K562 (cell line): ENCODE measurements at regions not wholly inside any gene's neighbourhood (a gene's known extent, or its start where the extent isn't known, plus 50 kb on each side); places are given as distances from the start of the nearest gene placed in this dataset.
A peak's percentile ranks its signal among the peaks of the same experiment; 100 is the strongest.

ENCODE experiments used
- ATAC-seq: fragments of 200-7000 bp; cut with Tn5 transposase; 3 replicates; pipeline ENCODE4 v1.9.1; 2020; ENCODE audit warnings: moderate library complexity
- BruUV-seq: library from RNA; stranded (reverse); fragments of 400-500 nt; replicated peaks from 2 replicates; lab custom pipeline; 2021; lab: Mats Ljungman, UMichigan
- CTCF ChIA-PET: fragments of 300-600 bp; formaldehyde crosslinking; extraction: SDS; loops from one replicate; lab custom pipeline; 2021; ENCODE audit warnings: low intra/inter-chr PET ratio; lab: Yijun Ruan, JAX
- POLR2A ChIA-PET: fragments of 300-600, 350-650 bp; sonication (Branson Sonifier 250); formaldehyde crosslinking; extraction: SDS; loops from one replicate; lab custom pipeline; 2021; ENCODE audit warnings: antibody characterized with exemption, inconsistent platforms; lab: Yijun Ruan, JAX
- DNase-seq, 4 experiments: peaks; one replicate each; pipeline versions ENCODE4 v3.0.0 to v3.0.0-alpha.2; 2011 to 2018; ENCODE audit warnings: low spot score in 3 of 4, mixed read lengths in 3 of 4; ENCODE audit errors: extremely low read depth in 1 of 4
- FAIRE-seq: peaks from 2 replicates; lab custom pipeline; 2011; peaks lifted over from hg19 to GRCh38; lab: Jason Lieb, UNC
- H2AFZ ChIP-seq: 2 replicates; pipeline ENCODE4 v1.6.0; 2011; ENCODE audit warnings: low read depth, low read length, control low read depth, inconsistent platforms
- H3K27ac ChIP-seq: fragments of 200-600 bp; 3 replicates; pipeline ENCODE4 v1.8.0; 2011; ENCODE audit warnings: low read depth, mild to moderate bottlenecking, control low read depth, inconsistent platforms, low read length, moderate library complexity, mixed read lengths; ENCODE audit errors: extremely low read depth
- H3K27me3 ChIP-seq, 2 experiments: fragments of 300-600 bp in 1 of 2; 2 replicates in 1 of 2; 3 replicates in 1 of 2; pipeline versions ENCODE4 v1.6.0 to v1.8.0; 2011; ENCODE audit warnings: inconsistent platforms in 2 of 2, low read length in 2 of 2, mild to moderate bottlenecking in 1 of 2, mixed read lengths in 1 of 2, moderate library complexity in 1 of 2; ENCODE audit not compliant: control insufficient read depth in 2 of 2, insufficient read depth in 2 of 2
- H3K36me3 ChIP-seq: fragments of 300-600 bp; 3 replicates; pipeline ENCODE4 v1.8.0; 2011; ENCODE audit warnings: mild to moderate bottlenecking, low read length, inconsistent platforms; ENCODE audit not compliant: control insufficient read depth, insufficient read depth
- H3K4me1 ChIP-seq, 2 experiments: fragments of 200-600 bp in 1 of 2; replicated peaks in 1 of 2; 2 replicates in 1 of 2; 3 replicates in 1 of 2; pipeline versions ENCODE4 v1.5.1 to v1.8.0; 2011; ENCODE audit warnings: inconsistent platforms in 2 of 2, low read length in 2 of 2, mild to moderate bottlenecking in 1 of 2, mixed read lengths in 1 of 2, moderate library complexity in 1 of 2; ENCODE audit not compliant: control insufficient read depth in 2 of 2, insufficient read depth in 2 of 2
- H3K4me2 ChIP-seq: 2 replicates; pipeline ENCODE4 v1.6.1; 2011; ENCODE audit warnings: low read length, control low read depth, inconsistent platforms, mixed read lengths; ENCODE audit not compliant: insufficient read depth
- H3K4me3 ChIP-seq: fragments of 200-600 bp; sonication (generic), shearing (Covaris generic); 2 replicates; pipeline ENCODE4 v1.5.1; 2016; ENCODE audit warnings: control low read depth, inconsistent platforms
- H3K79me2 ChIP-seq: fragments of 200-600 bp; 3 replicates; pipeline ENCODE4 v1.8.0; 2011; ENCODE audit warnings: low read length, inconsistent platforms; ENCODE audit not compliant: control insufficient read depth, insufficient read depth
- H3K9ac ChIP-seq, 2 experiments: 2 replicates each; pipeline versions ENCODE4 v1.6.0 to v1.6.1; 2011; ENCODE audit warnings: low read depth in 2 of 2, low read length in 2 of 2, control low read depth in 1 of 2, inconsistent platforms in 1 of 2, mild to moderate bottlenecking in 1 of 2, mixed read lengths in 1 of 2; ENCODE audit not compliant: insufficient read depth in 1 of 2
- H3K9me1 ChIP-seq: one replicate; pipeline ENCODE4 v1.6.0; 2011; ENCODE audit warnings: inconsistent platforms, mild to moderate bottlenecking, low read length, moderate library complexity; ENCODE audit not compliant: control insufficient read depth, insufficient read depth
- H3K9me3 ChIP-seq: replicated peaks from 2 replicates; pipeline ENCODE4 v1.5.1; 2011; ENCODE audit warnings: low read depth, low read length, inconsistent platforms; ENCODE audit not compliant: control insufficient read depth, insufficient read depth
- H4K20me1 ChIP-seq: replicated peaks from 2 replicates; pipeline ENCODE4 v1.6.1; 2011; ENCODE audit warnings: low read length, inconsistent platforms, mixed read lengths; ENCODE audit not compliant: control insufficient read depth, insufficient read depth
- CBX5 ChIP-seq: IDR thresholded peaks from 2 replicates; pipeline ENCODE4 v1.6.1; 2014; ENCODE audit warnings: low read depth, borderline replicate concordance
- ELF1 ChIP-seq: fragments of 200-800 bp; sonication (Bioruptor generic); IDR thresholded peaks from 2 replicates; pipeline ENCODE4 v1.6.1; 2016; ENCODE audit warnings: missing genetic modification characterization, missing compliant biosample characterization
- GATA2 ChIP-seq: sonication (generic); formaldehyde crosslinking; IDR thresholded peaks from 2 replicates; pipeline ENCODE4 v1.4.0; 2020; ENCODE audit warnings: mild to moderate bottlenecking, missing genetic modification reagents
- KLF13 ChIP-seq: fragments of 450-650 bp; IDR thresholded peaks from 2 replicates; pipeline ENCODE4 v1.6.1; 2016; ENCODE audit warnings: missing genetic modification characterization, low read depth, mild to moderate bottlenecking, missing compliant biosample characterization, moderate library complexity, borderline replicate concordance
- PRMT5 ChIP-seq: sonication (generic); formaldehyde crosslinking; IDR thresholded peaks from 2 replicates; pipeline ENCODE4 v1.5.0; 2020; ENCODE audit warnings: missing genetic modification reagents
- ZBTB17 ChIP-seq: fragments of 450-650 bp; formaldehyde crosslinking; IDR thresholded peaks from 2 replicates; pipeline ENCODE4 v1.4.0; 2020; ENCODE audit warnings: mild to moderate bottlenecking
- ZNF175 ChIP-seq: fragments of 200-800 bp; sonication (Bioruptor generic); IDR thresholded peaks from 2 replicates; pipeline ENCODE4 v1.6.1; 2016; ENCODE audit warnings: low read depth, mild to moderate bottlenecking, missing genetic modification characterization, missing compliant biosample characterization
- WGBS: fragments of 100-300 bp; shearing (Covaris generic); methylation state at CpG from one replicate; pipeline ENCODE4 v1.1.6; 2016; ENCODE audit warnings: low coverage, mixed read lengths; ENCODE audit not compliant: insufficient coverage; ENCODE audit errors: missing lambda C conversion rate; 5-methylcytosine and 5-hydroxymethylcytosine counted together
- in situ Hi-C: fragments of 300-500 bp; cut with MboI; formaldehyde crosslinking; loops from 4 replicates; pipeline ENCODE4 v1.15.0; 2018; ENCODE audit warnings: inconsistent platforms, mixed read lengths
- intact Hi-C: fragments of 100-400 bp; cut with micrococcal nuclease; formaldehyde crosslinking; loops from 2 replicates; pipeline ENCODE4 v1.14.2; 2022

GRCh38 chr16:80230328-80231120, 310.3 kb upstream of the DYNLRB2 start:
- 0% methylated on average over 4 of the region's 4 CpGs for WGBS
- Histone ChIP-seq H3K36me3 (no peaks in the 10 kb centered on the region), H3K79me2 (no peaks in the 10 kb centered on the region), H2AFZ (no peak overlapping the region)
- no TSS peak for BruUV-seq
- peak; percentile 11 for FAIRE-seq
- TF ChIP-seq ELF1 (tag): no peak
- no peak for TF ChIP-seq ZNF175 (CRISPR knock-in tag)
- no peak for TF ChIP-seq ZBTB17 (CRISPR knock-in tag)
- TF ChIP-seq PRMT5 (CRISPR knock-in tag): no peak
- no peak for TF ChIP-seq KLF13 (tag)
- TF ChIP-seq, all 486 proteins: peak for 0
- Histone ChIP-seq H3K9me3 (no peaks in the 10 kb centered on the region), H4K20me1 (no peaks in the 10 kb centered on the region), H3K4me2 (no peak overlapping the region), H3K27me3 (no peaks in the 10 kb centered on the region), H3K4me3 (no peak overlapping the region), H3K4me1 (no peaks in the 10 kb centered on the region), H3K27ac (no peak overlapping the region), H3K9ac (no peak overlapping the region), H3K9me1 (no peaks in the 10 kb centered on the region)
- ATAC-seq (no peak), DNase-seq (no peak)
- intact Hi-C loops: no loop called here
- ChIA-PET CTCF (no interaction called here), POLR2A (no interaction called here)
- in situ Hi-C loops: no loop called here

DNA sequence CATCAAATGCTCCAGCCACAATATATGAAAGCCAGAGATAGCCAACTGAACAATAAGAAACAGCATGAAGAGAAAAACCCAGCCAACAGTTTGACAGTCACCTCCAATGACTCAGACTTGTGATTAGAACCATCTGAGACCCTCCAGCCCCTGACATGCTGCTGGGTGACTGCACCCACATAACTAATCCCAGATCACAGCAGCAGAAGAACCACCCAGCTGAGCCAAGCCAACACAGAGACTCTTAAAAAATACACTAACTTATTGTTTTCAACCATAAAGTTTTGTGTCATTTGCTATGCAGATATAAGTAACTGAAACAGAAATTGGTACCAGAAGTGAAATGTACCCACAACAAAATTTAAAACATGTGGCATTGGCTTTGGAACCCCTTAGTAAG, 314.3 kb upstream of the DYNLRB2 start:
- Histone ChIP-seq H3K27ac (no peak overlapping the region), H3K9me1 (no peaks in the 10 kb centered on the region), H3K4me1 (no peaks in the 10 kb centered on the region), H3K4me3 (no peak overlapping the region), H3K9ac (no peak overlapping the region), H3K9me3 (no peaks in the 10 kb centered on the region), H3K27me3 (no peaks in the 10 kb centered on the region), H2AFZ (no peak overlapping the region), H4K20me1 (no peaks in the 10 kb centered on the region), H3K36me3 (no peaks in the 10 kb centered on the region), H3K79me2 (no peaks in the 10 kb centered on the region), H3K4me2 (no peak overlapping the region)
- TF ChIP-seq GATA2 (no peak), CBX5 (no peak)
- FAIRE-seq (no peak), ATAC-seq (no peak), DNase-seq (no peak)
- intact Hi-C loops (no loop called here), in situ Hi-C loops (no loop called here)
- ChIA-PET POLR2A (no interaction called here), CTCF (no interaction called here)
- no TSS peak for BruUV-seq
